ENCODE measurements at regions not wholly inside any gene's neighbourhood (a gene's known extent, or its start where the extent isn't known, plus 50 kb on each side); places are given as distances from the start of the nearest gene placed in this dataset.
"Not testable (repeated sequence)": the region's sequence is repeated elsewhere in the genome, so short reads cannot be mapped to it uniquely, and the experiment has no call there.

- no peak for TF ChIP-seq CTCF (IDR thresholded peaks at IDR 0.05)
- no peak for TF ChIP-seq ZFX (IDR thresholded peaks at IDR 0.05; ENCODE audit: borderline replicate concordance)
Measured at GRCh38 chr6:153984811-153985210, 54.2 kb upstream of the OPRM1 start.

DNA sequence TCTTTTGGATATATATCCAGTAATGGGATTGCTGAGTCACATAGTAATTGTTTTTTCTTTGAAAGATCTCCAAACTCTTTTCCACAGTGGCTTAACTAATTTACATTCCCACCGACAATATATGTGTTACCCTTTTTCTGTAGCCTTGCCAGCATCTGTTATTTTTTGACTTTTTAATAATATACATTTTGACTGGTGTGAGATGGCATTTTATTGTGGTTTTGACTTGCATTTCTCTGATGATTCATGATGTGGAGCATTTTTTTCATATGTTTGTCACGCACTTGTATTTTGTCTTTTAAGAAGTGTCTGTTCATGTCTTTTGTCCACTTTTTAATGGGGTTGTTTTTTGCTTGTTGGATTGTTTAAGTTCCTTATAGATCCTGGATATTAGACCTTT lies 58.9 kb upstream of the OPRM1 start:
- no peak for TF ChIP-seq ZFX (IDR thresholded peaks at IDR 0.05; ENCODE audit: borderline replicate concordance)
- TF ChIP-seq CTCF (IDR thresholded peaks at IDR 0.05), result no peak

More at GRCh38 chr6:153984811-153985210, 54.2 kb upstream of the OPRM1 start:
- no peak overlapping the region for H3K27ac ChIP-seq

GRCh38 chr6:153978911-153979548 lies 60.0 kb upstream of the OPRM1 start:
- not testable (repeated sequence) for H3K27ac ChIP-seq

More for the DNA sequence above, 58.9 kb upstream of the OPRM1 start:
- H3K27ac ChIP-seq, result no peak overlapping the region

- TF ChIP-seq ZFX (IDR thresholded peaks at IDR 0.05; ENCODE audit: borderline replicate concordance) (no peak), CTCF (IDR thresholded peaks at IDR 0.05) (no peak)
- no peak overlapping the region for H3K27ac ChIP-seq
Measured at GRCh38 chr6:153976921-153977693, 61.9 kb upstream of the OPRM1 start.

GRCh38 chr6:153966001-153966400 lies 73.0 kb upstream of the OPRM1 start:
- TF ChIP-seq ZFX (IDR thresholded peaks at IDR 0.05; ENCODE audit: borderline replicate concordance), result no peak
- no peak for TF ChIP-seq CTCF (IDR thresholded peaks at IDR 0.05)

GRCh38 chr6:153963352-153963751 lies 75.7 kb upstream of the OPRM1 start:
- TF ChIP-seq ZFX (IDR thresholded peaks at IDR 0.05; ENCODE audit: borderline replicate concordance), result no peak
- peak; percentile 49 for TF ChIP-seq CTCF (IDR thresholded peaks at IDR 0.05)
- peak overlapping the region; percentile 80 for H3K27ac ChIP-seq

More at GRCh38 chr6:153966001-153966400, 73.0 kb upstream of the OPRM1 start:
- no peak overlapping the region for H3K27ac ChIP-seq

- no peak for TF ChIP-seq CTCF (IDR thresholded peaks at IDR 0.05)
- TF ChIP-seq ZFX (IDR thresholded peaks at IDR 0.05; ENCODE audit: borderline replicate concordance), result no peak
- H3K27ac ChIP-seq, result peak overlapping the region; percentile 80
Measured at GRCh38 chr6:153962555-153962954, 76.5 kb upstream of the OPRM1 start.
